ENCODE measurements at regions not wholly inside any gene's neighbourhood (a gene's known extent, or its start where the extent isn't known, plus 50 kb on each side); places are given as distances from the start of the nearest gene placed in this dataset.

- no peak for DNase-seq (ENCODE audit: low spot score)
Measured at GRCh38 chr7:13148548-13148947, 461.1 kb downstream of the ARL4A start.

GRCh38 chr7:13151978-13152377 lies 464.5 kb downstream of the ARL4A start:
- DNase-seq (ENCODE audit: low spot score) = no peak

- DNase-seq (ENCODE audit: low spot score) = no peak
Measured at GRCh38 chr7:13152755-13153154, 465.3 kb downstream of the ARL4A start.

GRCh38 chr7:13153266-13153665 lies 465.8 kb downstream of the ARL4A start:
- DNase-seq (ENCODE audit: low spot score) = no peak

- DNase-seq (ENCODE audit: low spot score) = no peak
Measured at GRCh38 chr7:13153742-13154141, 466.3 kb downstream of the ARL4A start.

- no peak for DNase-seq (ENCODE audit: low spot score)
Measured at GRCh38 chr7:13155188-13155587, 467.8 kb downstream of the ARL4A start.

- no peak for DNase-seq (ENCODE audit: low spot score)
Measured at GRCh38 chr7:13159003-13159402, 471.6 kb downstream of the ARL4A start.

GRCh38 chr7:13159467-13160184 lies 472.2 kb downstream of the ARL4A start:
- no peak for DNase-seq (ENCODE audit: low spot score)

- DNase-seq (ENCODE audit: low spot score) = no peak
Measured at GRCh38 chr7:13161125-13161524, 473.7 kb downstream of the ARL4A start.

- no peak for DNase-seq (ENCODE audit: low spot score)
Measured at GRCh38 chr7:13165854-13166253, 478.4 kb downstream of the ARL4A start.

GRCh38 chr7:13166801-13167200 lies 479.4 kb downstream of the ARL4A start:
- DNase-seq (ENCODE audit: low spot score) = no peak

GRCh38 chr7:13169356-13169755 lies 481.9 kb downstream of the ARL4A start:
- DNase-seq (ENCODE audit: low spot score) = no peak

- no peak for DNase-seq (ENCODE audit: low spot score)
Measured at GRCh38 chr7:13174991-13175390, 487.6 kb downstream of the ARL4A start.

GRCh38 chr7:13179011-13179582 lies 491.7 kb downstream of the ARL4A start:
- no peak for DNase-seq (ENCODE audit: low spot score)

- DNase-seq (ENCODE audit: low spot score) = no peak
Measured at GRCh38 chr7:13179775-13180523, 492.5 kb downstream of the ARL4A start.

GRCh38 chr7:13181216-13181615 lies 493.8 kb downstream of the ARL4A start:
- DNase-seq (ENCODE audit: low spot score) = no peak

- no peak for DNase-seq (ENCODE audit: low spot score)
Measured at GRCh38 chr7:13185139-13185538, 497.7 kb downstream of the ARL4A start.

GRCh38 chr7:13188236-13188805 lies 500.9 kb downstream of the ARL4A start:
- no peak for DNase-seq (ENCODE audit: low spot score)

- DNase-seq (ENCODE audit: low spot score) = no peak
Measured at GRCh38 chr7:13188922-13189321, 501.5 kb downstream of the ARL4A start.

GRCh38 chr7:13189668-13190067 lies 502.2 kb downstream of the ARL4A start:
- DNase-seq (ENCODE audit: low spot score) = no peak

- no peak for DNase-seq (ENCODE audit: low spot score)
Measured at GRCh38 chr7:13197501-13197900, 510.1 kb downstream of the ARL4A start.

GRCh38 chr7:13198036-13198435 lies 510.6 kb downstream of the ARL4A start:
- no peak for DNase-seq (ENCODE audit: low spot score)

- no peak for DNase-seq (ENCODE audit: low spot score)
Measured at GRCh38 chr7:13198727-13199126, 511.3 kb downstream of the ARL4A start.
